ENCODE measurements at regions not wholly inside any gene's neighbourhood (a gene's known extent, or its start where the extent isn't known, plus 50 kb on each side); places are given as distances from the start of the nearest gene placed in this dataset.

DNA sequence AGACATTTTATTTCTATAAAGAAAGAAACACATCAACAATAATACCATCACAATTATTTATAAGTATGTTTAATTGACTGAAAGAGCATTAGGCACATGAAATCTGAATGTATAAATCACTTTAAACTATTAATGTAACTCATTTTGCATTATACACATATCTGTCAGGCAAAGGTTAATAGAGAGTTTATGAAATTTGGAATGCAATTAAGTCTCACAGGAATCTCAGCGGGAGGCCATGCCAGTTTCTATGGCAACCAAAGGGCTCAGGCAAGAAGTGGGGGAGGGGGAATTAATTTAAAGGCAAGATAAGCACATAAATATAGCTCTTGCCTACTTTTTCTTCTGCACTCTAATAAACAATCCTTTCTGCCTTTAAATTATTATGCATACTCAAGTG is 152.6 kb downstream of the SLC16A9 start:
- POLR2A ChIA-PET: interaction anchor here (0.6 kb wide), 1 partner anchor 57 kb away, joined by 6 read pairs; no protein-coding TSS in a partner anchor
- DNase-seq (ENCODE audit: low read depth, low spot score): no peak
- TF ChIP-seq POLR2AphosphoS5 (IDR thresholded peaks at IDR 0.05; ENCODE audit: low read depth, low read length) (no peak), TCF7L2 (IDR thresholded peaks at IDR 0.05; ENCODE audit: low read depth, low read length) (no peak), SIN3A (IDR thresholded peaks at IDR 0.05; ENCODE audit: borderline replicate concordance, insufficient read depth, low read depth, low read length) (no peak)
- TF ChIP-seq, protein P1, sequence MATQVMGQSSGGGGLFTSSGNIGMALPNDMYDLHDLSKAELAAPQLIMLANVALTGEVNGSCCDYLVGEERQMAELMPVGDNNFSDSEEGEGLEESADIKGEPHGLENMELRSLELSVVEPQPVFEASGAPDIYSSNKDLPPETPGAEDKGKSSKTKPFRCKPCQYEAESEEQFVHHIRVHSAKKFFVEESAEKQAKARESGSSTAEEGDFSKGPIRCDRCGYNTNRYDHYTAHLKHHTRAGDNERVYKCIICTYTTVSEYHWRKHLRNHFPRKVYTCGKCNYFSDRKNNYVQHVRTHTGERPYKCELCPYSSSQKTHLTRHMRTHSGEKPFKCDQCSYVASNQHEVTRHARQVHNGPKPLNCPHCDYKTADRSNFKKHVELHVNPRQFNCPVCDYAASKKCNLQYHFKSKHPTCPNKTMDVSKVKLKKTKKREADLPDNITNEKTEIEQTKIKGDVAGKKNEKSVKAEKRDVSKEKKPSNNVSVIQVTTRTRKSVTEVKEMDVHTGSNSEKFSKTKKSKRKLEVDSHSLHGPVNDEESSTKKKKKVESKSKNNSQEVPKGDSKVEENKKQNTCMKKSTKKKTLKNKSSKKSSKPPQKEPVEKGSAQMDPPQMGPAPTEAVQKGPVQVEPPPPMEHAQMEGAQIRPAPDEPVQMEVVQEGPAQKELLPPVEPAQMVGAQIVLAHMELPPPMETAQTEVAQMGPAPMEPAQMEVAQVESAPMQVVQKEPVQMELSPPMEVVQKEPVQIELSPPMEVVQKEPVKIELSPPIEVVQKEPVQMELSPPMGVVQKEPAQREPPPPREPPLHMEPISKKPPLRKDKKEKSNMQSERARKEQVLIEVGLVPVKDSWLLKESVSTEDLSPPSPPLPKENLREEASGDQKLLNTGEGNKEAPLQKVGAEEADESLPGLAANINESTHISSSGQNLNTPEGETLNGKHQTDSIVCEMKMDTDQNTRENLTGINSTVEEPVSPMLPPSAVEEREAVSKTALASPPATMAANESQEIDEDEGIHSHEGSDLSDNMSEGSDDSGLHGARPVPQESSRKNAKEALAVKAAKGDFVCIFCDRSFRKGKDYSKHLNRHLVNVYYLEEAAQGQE (IDR thresholded peaks at IDR 0.05; ENCODE audit: insufficient read depth in 1 of 2, low read depth in 2 of 2, low read length in 1 of 2): no peak
- TF ChIP-seq, protein P2, sequence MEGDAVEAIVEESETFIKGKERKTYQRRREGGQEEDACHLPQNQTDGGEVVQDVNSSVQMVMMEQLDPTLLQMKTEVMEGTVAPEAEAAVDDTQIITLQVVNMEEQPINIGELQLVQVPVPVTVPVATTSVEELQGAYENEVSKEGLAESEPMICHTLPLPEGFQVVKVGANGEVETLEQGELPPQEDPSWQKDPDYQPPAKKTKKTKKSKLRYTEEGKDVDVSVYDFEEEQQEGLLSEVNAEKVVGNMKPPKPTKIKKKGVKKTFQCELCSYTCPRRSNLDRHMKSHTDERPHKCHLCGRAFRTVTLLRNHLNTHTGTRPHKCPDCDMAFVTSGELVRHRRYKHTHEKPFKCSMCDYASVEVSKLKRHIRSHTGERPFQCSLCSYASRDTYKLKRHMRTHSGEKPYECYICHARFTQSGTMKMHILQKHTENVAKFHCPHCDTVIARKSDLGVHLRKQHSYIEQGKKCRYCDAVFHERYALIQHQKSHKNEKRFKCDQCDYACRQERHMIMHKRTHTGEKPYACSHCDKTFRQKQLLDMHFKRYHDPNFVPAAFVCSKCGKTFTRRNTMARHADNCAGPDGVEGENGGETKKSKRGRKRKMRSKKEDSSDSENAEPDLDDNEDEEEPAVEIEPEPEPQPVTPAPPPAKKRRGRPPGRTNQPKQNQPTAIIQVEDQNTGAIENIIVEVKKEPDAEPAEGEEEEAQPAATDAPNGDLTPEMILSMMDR (IDR thresholded peaks at IDR 0.05): no peak
- no peaks in the 10 kb centered on the region for H3K4me1 ChIP-seq (ENCODE audit: control insufficient read depth, insufficient read depth, low read length)
- no peak overlapping the region for H3K27ac ChIP-seq (ENCODE audit: low read length)
- in situ Hi-C loops (cut with HindIII; ENCODE audit: low pct_unique_long_range_greater_than_20kb, low sequenced_read_pairs) (no loop called here), intact Hi-C loops (cut with micrococcal nuclease; ENCODE audit: unreplicated experiment) (no loop called here)
- ATAC-seq: no peak
- no TSS peak for BruUV-seq (replicated peaks)
- CTCF ChIA-PET: no interaction called here
- no peak overlapping the region for H3K4me3 ChIP-seq (ENCODE audit: low read depth in 2 of 2, low read length in 2 of 2)
- H3K9me3 ChIP-seq (ENCODE audit: control insufficient read depth, insufficient read depth, low read depth, low read length): no peaks in the 10 kb centered on the region
- no peaks in the 10 kb centered on the region; the same call in 1 of the 2 replicates for H3K27me3 ChIP-seq (ENCODE audit: control insufficient read depth, insufficient read depth, low read length)
- H3K36me3 ChIP-seq (ENCODE audit: control insufficient read depth, insufficient read depth, low read length): no peaks in the 10 kb centered on the region

DNA sequence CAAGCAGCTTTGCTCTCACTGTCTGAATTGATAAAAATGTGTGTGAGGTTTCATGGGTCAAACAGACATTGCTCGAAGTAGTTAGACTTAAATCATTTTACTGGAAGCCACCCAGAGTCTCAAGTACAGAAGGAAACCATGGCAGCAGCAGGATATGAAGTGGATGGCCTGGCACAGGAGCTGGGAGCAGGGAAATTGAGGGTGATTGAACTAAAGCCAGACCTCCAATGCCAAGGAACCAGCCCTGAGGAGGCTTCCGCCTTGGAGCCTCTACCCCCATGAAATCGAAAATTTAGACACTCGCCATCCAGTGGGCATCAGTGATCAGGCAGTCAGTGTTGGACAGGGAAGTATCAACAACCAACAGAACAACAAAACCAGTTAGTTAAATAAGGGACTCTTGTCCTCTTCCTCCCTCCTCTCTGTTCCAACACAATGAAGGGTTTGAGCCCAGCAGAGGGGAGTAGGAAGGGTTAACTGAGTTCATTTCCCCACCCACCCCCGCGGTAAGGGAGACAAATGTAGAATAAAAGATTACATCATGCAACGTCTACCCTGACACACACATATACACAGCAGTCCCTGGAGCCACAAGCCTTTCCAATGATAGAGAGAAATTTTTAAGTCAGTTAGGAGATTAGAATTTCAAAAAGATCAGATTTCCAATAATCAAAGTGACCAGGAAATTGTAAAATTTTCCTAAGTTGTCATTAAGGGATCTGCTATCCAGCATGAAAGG is 156.3 kb downstream of the SLC16A9 start:
- POLR2A ChIA-PET: no interaction called here
- H3K4me1 ChIP-seq (ENCODE audit: control insufficient read depth, insufficient read depth, low read length): no peaks in the 10 kb centered on the region
- no peak overlapping the region for H3K27ac ChIP-seq (ENCODE audit: low read length)
- ATAC-seq (no peak), DNase-seq (ENCODE audit: low read depth, low spot score) (no peak)
- no peaks in the 10 kb centered on the region for H3K36me3 ChIP-seq (ENCODE audit: control insufficient read depth, insufficient read depth, low read length)
- CTCF ChIA-PET: no interaction called here
- H3K4me3 ChIP-seq (ENCODE audit: low read depth in 2 of 2, low read length in 2 of 2): no peak overlapping the region
- no peaks in the 10 kb centered on the region; the same call in 1 of the 2 replicates for H3K27me3 ChIP-seq (ENCODE audit: control insufficient read depth, insufficient read depth, low read length)
- BruUV-seq (replicated peaks): no TSS peak
- intact Hi-C loops (cut with micrococcal nuclease; ENCODE audit: unreplicated experiment): no loop called here
- no peak for TF ChIP-seq SIN3A (IDR thresholded peaks at IDR 0.05; ENCODE audit: borderline replicate concordance, insufficient read depth, low read depth, low read length)
- no peak for TF ChIP-seq POLR2AphosphoS5 (IDR thresholded peaks at IDR 0.05; ENCODE audit: low read depth, low read length)
- TF ChIP-seq, protein P2 (IDR thresholded peaks at IDR 0.05): no peak
- no peak for TF ChIP-seq TCF7L2 (IDR thresholded peaks at IDR 0.05; ENCODE audit: low read depth, low read length)
- TF ChIP-seq, protein P1 (IDR thresholded peaks at IDR 0.05; ENCODE audit: insufficient read depth in 1 of 2, low read depth in 2 of 2, low read length in 1 of 2): no peak
- no peaks in the 10 kb centered on the region for H3K9me3 ChIP-seq (ENCODE audit: control insufficient read depth, insufficient read depth, low read depth, low read length)
- in situ Hi-C loops (cut with HindIII; ENCODE audit: low pct_unique_long_range_greater_than_20kb, low sequenced_read_pairs): no loop called here

All from Panc1 (cell line).